PC-9 (cell line): ENCODE measurements at regions not wholly inside any gene's neighbourhood (a gene's known extent, or its start where the extent isn't known, plus 50 kb on each side); places are given as distances from the start of the nearest gene placed in this dataset.

Source experiments
- CTCF ChIP-seq: fragments of 200-600 bp; sonication (generic); conservative IDR thresholded peaks from 2 replicates; pipeline ENCODE4 v1.6.1; 2017; ENCODE audit warnings: mixed run types, antibody characterized with exemption, mild to moderate bottlenecking, moderate library complexity
- EZH2 ChIP-seq: fragments of 200-600 bp; sonication (generic); IDR thresholded peaks from 2 replicates; pipeline ENCODE4 v1.8.0; 2017; ENCODE audit warnings: antibody characterized with exemption, low read depth

GRCh38 chr3:110059431-110059830, 722.1 kb upstream of the DPPA4 start:
- TF ChIP-seq CTCF (no peak), EZH2 (no peak)
